H1 (cell line): ENCODE measurements at regions not wholly inside any gene's neighbourhood (a gene's known extent, or its start where the extent isn't known, plus 50 kb on each side); places are given as distances from the start of the nearest gene placed in this dataset.

ENCODE experiments used
- EGR1 ChIP-seq: IDR thresholded peaks from 2 replicates; pipeline ENCODE4 v1.6.1; 2011; ENCODE audit warnings: low read depth, low read length, borderline replicate concordance
- JUND ChIP-seq: IDR thresholded peaks from 2 replicates; pipeline ENCODE4 v1.6.1; 2011; ENCODE audit warnings: mild to moderate bottlenecking, improper control_type of control experiment, low read length
- KDM5A ChIP-seq: fragments of 200-600 bp; IDR thresholded peaks from 2 replicates; pipeline ENCODE4 v1.7.1; 2012; ENCODE audit warnings: mild to moderate bottlenecking, low read length, inconsistent platforms, mixed read lengths

- no peak for TF ChIP-seq KDM5A
- TF ChIP-seq JUND: no peak
- no peak for TF ChIP-seq EGR1
These were observed 141.9 kb downstream of the CTTN start (continued) for GRCh38 chr11:70540196-70540595.
